Renal cortical epithelial cell (primary cell): ENCODE measurements at regions not wholly inside any gene's neighbourhood (a gene's known extent, or its start where the extent isn't known, plus 50 kb on each side); places are given as distances from the start of the nearest gene placed in this dataset.

Experiments
- DNase-seq: peaks from one replicate; pipeline ENCODE4 v3.0.0-alpha.2; 2011; ENCODE audit warnings: low read depth

DNA sequence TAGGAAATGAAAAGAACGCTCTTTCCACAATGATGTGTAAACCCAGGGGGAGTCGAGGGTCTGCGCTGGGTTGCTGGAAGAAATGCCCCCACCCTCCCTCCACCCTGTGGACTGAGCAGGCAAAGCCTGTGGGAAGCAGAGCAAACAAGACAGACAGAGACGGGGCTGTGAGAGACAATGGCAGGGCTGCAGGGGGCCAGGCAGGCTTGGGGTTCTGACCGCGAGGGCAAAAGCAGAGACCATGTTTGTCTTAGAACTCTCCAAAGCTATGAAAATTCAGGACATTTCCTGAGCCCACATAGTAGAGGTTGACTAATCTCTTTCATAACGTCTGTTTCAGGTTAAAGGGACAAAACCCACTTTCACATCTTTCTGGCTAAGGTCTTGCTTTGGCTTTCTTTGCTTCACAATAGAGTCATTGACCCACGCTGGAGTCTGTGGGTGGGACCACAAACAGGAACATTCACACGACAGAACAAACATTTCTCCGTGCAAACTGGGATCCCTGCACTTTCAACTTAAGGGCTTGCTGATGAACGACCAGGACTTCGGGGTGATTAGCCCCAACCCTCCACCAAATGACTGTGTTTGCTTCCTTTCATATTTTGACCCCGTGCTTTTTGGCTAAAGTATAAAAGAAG lies 156.0 kb upstream of the TPM1 start:
- DNase-seq, result peak; percentile 90

GRCh38 chr15:62887113-62887570 lies 155.4 kb upstream of the TPM1 start:
- DNase-seq, result no peak

DNA sequence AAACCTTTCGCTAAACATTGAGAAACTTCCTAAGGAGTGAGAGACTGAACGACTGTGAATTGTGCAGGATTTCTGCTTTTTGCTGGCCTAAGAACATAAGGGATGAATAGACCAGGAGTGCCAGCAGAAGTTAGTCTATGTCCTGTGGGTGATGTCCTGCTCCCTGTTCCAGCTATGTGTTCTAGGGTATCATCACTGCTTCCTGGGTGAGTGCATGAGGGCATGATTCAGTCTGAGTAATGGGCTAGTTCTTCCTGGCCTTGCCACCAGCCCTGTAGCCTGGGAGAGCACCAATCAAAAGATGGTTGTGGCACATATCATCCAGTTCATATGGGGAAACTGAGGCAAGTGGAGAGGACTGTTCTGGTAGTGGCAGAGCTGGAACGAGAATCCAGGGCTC lies 153.9 kb upstream of the TPM1 start:
- no peak for DNase-seq

DNA sequence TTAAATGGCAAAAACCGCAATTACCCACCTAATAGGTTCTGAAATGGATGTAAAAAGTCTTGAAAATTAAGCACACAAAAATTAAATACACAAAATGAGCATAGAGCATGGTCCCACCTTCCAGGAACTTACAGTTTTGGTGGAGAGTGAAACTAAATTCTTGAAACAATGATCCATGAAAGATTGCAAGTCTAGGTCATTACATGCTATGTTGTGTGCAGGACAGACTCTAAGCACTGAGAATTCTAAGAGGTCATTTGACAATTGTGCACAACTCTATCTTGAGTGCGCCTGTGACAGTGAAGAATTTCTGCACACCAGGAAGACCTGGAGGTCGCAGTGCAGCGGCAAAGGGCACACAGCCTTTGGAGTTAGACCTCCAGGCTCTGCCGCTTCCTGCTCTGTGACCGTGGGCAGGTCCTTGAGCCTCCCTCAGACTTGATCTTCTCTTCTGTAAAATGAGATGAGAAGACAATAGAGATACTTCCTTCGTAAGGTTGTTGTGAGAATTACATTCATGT lies 153.3 kb upstream of the TPM1 start:
- DNase-seq, result peak; percentile 59

DNA sequence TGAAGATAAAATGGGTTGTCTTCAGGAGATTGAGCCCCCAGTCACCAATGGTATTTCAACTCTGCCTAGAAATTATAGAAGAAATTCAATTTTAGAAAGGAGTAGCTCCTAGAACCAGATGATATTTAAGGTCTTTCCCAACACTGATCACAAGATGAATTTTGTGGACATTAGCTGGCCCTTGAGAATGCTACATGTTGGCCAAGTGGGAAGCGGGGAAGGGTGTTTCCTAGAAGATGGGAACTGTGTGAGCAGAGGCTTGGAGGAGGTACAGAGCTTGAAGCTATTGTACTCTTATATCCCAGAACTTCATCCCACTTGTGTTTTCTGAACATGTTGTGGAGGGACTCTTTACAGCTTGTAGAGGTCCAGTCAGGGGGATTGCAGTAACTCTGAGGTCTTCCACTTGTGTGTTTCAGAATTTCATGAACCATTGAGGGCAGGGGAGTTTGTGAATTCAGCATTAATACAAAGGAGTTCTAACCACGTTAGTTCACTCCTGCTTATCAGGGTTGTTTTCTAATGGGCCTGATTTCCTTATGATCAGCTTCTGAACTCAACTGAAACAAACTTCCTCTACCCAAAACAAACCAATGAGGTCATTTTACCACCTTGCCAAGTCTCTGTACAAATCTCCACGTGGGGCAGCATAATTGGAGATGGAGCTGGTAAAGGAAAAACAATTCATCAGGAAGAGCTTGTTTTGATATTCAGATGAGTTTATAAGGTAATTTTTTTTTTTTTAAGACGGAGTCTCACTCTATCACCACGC lies 152.6 kb upstream of the TPM1 start:
- DNase-seq, result peak; percentile 92

DNA sequence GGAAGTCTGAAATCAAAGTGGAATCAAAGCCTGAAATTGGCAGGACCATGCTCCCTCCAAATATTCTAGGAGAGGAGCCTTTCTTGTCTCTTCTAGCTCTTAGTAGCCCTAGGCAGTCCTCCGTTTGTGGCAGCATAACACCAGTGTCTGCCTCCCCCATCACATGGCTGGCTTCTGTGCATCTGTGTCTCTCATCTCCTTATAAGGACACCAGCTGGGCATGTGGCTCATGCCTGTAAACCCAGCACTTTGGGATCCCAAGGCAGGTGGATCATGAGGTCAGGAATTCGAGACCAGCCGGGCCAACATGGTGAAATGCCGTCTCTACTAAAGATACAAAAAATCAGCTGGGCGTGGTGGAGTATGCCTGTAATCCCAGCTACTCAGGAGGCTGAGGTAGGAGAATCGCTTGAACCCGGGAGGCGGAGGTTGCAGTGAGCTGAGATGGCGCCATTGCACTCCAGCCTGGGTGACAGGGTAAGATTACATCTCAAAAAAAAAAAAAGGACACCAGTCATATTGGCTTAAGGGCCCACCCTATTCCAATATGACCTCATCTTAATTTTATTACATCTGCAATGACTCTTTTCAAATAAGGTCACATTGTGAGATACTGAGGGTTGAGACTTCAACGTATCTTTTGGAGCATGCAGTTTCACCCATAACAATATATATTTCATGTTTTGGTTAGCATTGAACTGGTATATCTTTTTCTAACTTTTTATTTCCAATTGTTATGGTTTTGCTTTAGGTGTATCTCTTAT lies 148.0 kb upstream of the TPM1 start:
- peak; percentile 41 for DNase-seq

- DNase-seq, result peak; percentile 64
These were observed 147.2 kb upstream of the TPM1 start for GRCh38 chr15:62895139-62895866.

DNA sequence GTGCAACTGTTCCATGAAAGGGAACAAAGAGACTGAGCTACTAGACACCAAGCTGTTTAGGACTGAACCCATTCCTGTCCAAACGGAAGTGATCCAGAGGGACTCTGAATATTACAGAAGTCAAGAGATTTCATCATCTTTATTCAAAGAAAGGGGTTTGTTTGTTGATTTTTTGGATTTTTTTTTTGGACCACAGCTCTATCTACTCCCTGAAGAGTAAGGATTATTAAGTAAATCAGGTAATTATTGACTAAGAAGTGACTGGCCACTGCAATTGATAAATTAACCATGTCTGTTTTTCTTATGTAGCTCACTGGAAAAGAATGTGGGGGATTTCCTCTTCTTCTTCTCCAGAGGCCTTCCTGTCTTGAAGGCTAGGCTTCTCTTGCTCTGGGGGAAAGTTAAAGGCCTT lies 146.6 kb upstream of the TPM1 start:
- DNase-seq, result peak; percentile 100

GRCh38 chr15:62896380-62896866 lies 146.1 kb upstream of the TPM1 start:
- no peak for DNase-seq

GRCh38 chr15:62896969-62897486 lies 145.5 kb upstream of the TPM1 start:
- peak; percentile 99 for DNase-seq

- no peak for DNase-seq
These were observed 144.9 kb upstream of the TPM1 start for GRCh38 chr15:62897634-62898033.

DNA sequence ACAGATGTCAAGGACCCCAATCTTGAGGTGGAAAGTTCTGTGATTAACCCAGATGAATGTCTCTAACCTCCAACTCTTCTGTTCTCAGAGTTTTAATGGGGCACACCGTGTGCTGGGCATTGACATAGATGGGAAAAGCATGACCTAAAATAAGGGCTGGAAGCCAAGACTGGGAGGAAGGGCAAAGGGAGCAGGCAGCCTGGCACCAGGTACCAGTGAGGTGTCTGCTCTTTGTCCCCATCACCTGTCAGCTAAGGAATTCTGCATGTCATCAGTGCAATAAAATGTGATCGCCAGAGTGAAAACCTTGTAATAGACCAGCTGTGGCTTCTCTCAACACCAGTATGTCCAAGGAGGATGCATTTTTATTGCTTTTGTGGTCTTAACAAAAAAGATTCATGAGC lies 143.5 kb upstream of the TPM1 start:
- peak; percentile 51 for DNase-seq

- peak; percentile 23 for DNase-seq
These were observed 142.3 kb upstream of the TPM1 start for GRCh38 chr15:62900071-62900802.

DNA sequence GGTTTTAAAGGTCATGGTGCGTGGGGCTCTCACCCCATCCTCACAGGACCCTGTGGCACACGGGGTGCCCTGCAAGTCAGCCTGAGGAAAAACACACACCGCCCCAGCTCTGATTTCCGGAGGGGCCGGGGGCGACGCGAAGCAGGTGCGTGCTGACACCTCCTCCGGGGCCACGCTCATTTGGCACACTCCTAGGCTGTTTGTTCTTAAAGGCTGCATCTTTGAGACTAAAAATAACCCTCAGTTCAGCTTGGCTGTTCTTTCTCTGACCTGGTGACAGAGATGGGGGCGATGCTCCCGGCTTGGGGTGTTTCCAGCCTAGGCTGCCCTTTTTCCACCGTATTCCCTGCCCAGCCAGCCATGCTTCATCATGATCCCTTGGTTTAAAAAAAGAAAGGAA lies 141.5 kb upstream of the TPM1 start:
- no peak for DNase-seq

DNA sequence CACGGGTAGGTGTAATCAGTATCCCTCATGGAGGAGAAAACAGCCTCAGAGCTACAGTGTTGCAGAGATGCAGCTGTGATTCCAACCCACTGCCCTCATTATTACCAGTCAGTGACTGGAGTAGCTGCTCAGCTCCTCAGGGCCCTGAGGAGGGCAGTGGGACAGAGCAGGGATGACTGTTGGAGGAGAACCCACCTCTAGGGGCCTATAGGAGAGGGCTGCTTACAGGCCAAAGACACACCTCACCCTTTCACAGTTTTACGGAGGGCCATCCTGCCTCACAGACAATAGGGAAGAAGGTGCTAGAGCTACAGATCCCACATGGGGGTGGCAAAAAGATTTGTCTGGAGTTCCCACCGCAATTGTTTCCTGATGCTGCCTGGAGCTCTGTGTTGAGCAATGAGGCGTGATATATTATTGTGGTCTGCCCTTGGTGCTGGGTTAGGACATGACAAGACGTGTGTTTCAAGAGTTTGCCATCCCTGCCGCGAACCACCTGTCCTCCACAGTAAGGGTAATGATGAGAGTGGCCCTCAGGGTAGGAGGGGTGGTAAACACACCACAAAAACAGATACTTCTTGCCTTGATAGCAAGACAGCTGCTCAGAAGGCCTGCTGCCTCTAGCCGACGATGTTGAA lies 140.5 kb upstream of the TPM1 start:
- peak; percentile 55 for DNase-seq

DNA sequence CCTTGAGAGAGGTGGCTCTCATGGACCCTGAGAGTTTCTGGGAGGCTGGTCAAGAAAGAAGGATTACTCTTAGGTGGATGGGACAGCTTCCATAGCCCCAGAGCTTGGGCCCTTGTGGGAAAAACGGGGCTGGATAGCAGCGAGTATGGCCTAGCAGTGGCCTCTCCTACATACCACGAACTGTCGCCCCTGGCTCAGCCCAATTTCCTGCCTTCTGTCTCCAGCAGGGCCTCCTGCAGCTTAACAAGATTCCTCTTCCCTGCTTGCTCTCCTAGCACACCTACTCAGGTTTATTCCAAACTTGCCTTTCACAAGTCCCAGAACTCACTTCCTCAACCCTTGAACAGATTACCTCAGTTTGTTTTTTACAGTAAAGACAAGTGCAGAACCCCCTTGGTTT lies 139.7 kb upstream of the TPM1 start:
- DNase-seq, result no peak

- no peak for DNase-seq
These were observed 139.1 kb upstream of the TPM1 start for GRCh38 chr15:62903437-62903836.

- no peak for DNase-seq
These were observed 138.3 kb upstream of the TPM1 start for GRCh38 chr15:62904041-62904910.

DNA sequence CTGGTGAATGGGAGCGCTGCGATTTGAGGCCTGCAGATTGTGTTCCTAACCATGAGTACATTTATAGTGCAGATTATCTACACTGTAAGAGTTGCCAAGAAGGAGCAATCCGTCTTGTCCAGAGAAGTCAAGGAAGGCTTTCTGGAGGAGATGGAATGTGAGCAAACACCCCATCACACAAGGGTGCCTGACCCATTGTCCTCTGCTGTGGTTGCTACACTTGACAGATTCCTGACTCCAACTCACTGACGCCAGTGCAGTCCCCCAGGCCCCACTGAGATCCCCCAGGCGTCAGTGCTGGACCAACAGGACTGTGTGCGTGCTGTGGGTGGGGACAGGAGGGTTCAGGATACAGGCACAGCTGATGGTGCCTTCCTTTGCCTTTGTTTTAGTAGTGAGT lies 135.9 kb upstream of the TPM1 start:
- DNase-seq, result no peak
